ENCODE measurements at regions not wholly inside any gene's neighbourhood (a gene's known extent, or its start where the extent isn't known, plus 50 kb on each side); places are given as distances from the start of the nearest gene placed in this dataset.

DNA sequence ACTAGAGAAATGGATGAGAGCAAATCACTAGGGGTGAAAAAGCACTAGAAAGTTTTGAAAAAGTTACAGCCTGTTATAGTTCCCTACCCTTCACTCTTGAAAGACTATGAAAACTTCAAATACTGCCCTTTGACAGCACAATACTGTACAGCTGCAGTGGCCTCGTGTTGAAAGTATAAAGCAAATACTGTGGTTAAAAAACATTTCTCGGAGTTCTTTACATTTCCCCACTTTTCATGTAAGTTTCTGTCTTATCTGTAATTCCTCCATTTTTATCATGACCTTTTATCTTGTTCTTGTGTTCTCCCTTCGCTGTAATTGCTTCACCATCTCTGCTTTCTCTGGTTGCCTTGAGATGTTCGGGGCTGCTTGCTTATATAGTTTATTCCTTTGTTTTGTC lies 423.8 kb upstream of the CFAP20DC start:
- intact Hi-C loops (cut with DNase I): no loop called here
- Histone ChIP-seq H3K36me3 (no peaks in the 10 kb centered on the region), H3K27ac (replicated peaks in 1 of 4) (no peak overlapping the region), H3K9me3 (peaks cover 0 to 4% (median 0%) of the 10 kb centered on the region in 4 donors), H3K27me3 (no peaks in the 10 kb centered on the region), H3K4me3 (no peak overlapping the region), H3K4me1 (no peaks in the 10 kb centered on the region)
- no peak for DNase-seq (ENCODE audit: extremely low spot score)
- no peak for TF ChIP-seq POLR2A (IDR thresholded peaks at IDR 0.05; ENCODE audit: low read depth)
- TF ChIP-seq POLR2AphosphoS5 (IDR thresholded peaks at IDR 0.05): no peak
- no peak for TF ChIP-seq CTCF (IDR thresholded peaks at IDR 0.05)
- TF ChIP-seq EP300 (IDR thresholded peaks at IDR 0.05): no peak
- WGBS: 82% methylated on average over 4 of the region's 4 CpGs

GRCh38 chr3:59472541-59472940 lies 422.7 kb upstream of the CFAP20DC start:
- no peak overlapping the region for H3K4me3 ChIP-seq
- no peaks in the 10 kb centered on the region for H3K36me3 ChIP-seq
- no peaks in the 10 kb centered on the region for H3K4me1 ChIP-seq
- H3K9me3 ChIP-seq: peaks cover 0 to 4% (median 0%) of the 10 kb centered on the region in 4 donors
- no peak overlapping the region for H3K27ac ChIP-seq (replicated peaks in 1 of 4)
- TF ChIP-seq CTCF (IDR thresholded peaks at IDR 0.05) (no peak), POLR2AphosphoS5 (IDR thresholded peaks at IDR 0.05) (no peak), POLR2A (IDR thresholded peaks at IDR 0.05; ENCODE audit: low read depth) (no peak), EP300 (IDR thresholded peaks at IDR 0.05) (no peak)
- H3K27me3 ChIP-seq: no peaks in the 10 kb centered on the region
- WGBS: 95% methylated on average over 3 of the region's 3 CpGs
- intact Hi-C loops (cut with DNase I): no loop called here
- DNase-seq (ENCODE audit: extremely low spot score): no peak

DNA sequence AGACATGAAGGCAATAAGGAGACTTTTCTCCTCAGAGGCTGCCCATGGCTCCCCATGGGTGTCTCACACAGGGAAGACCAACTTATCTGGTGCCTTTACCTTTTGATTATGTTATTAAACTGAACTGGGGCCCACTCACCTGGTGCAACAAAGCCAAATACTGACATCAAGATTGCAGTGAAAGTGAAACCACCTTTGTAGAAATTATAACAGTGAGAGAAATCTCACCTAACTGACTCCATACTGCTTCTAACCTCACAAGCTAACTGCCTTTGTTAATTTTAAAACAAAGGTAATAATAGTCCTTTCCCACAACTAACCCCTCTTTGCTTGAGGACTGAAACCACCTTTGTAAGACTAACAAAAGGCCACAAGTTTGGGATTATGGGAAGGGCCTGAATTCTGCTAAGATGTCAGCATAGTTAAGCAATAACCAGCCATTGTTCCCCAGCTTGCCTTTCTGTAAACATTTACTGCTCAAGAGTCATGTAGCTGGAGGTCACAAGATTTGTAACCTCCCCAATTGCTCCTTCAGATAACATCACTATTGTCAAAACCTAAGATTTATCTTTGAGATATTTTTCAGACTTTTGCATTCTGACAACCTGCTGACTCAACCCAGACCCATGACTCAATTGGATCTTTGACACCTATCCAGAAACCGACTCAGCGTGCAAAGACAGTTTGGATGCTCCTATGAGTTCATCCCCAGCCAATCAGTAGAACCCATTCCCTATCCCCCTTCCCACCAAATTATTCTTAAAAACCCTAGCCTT lies 420.3 kb upstream of the CFAP20DC start:
- Histone ChIP-seq H3K27ac (replicated peaks in 1 of 4) (no peak overlapping the region), H3K4me1 (no peaks in the 10 kb centered on the region), H3K36me3 (no peaks in the 10 kb centered on the region), H3K27me3 (no peaks in the 10 kb centered on the region), H3K9me3 (peaks cover 0 to 4% (median 0%) of the 10 kb centered on the region in 4 donors), H3K4me3 (no peak overlapping the region)
- TF ChIP-seq CTCF (IDR thresholded peaks at IDR 0.05) (no peak), POLR2A (IDR thresholded peaks at IDR 0.05; ENCODE audit: low read depth) (no peak), POLR2AphosphoS5 (IDR thresholded peaks at IDR 0.05) (no peak), EP300 (IDR thresholded peaks at IDR 0.05) (no peak)
- intact Hi-C loops (cut with DNase I): no loop called here
- WGBS: 91% methylated on average over 2 of the region's 2 CpGs
- DNase-seq (ENCODE audit: extremely low spot score): no peak

DNA sequence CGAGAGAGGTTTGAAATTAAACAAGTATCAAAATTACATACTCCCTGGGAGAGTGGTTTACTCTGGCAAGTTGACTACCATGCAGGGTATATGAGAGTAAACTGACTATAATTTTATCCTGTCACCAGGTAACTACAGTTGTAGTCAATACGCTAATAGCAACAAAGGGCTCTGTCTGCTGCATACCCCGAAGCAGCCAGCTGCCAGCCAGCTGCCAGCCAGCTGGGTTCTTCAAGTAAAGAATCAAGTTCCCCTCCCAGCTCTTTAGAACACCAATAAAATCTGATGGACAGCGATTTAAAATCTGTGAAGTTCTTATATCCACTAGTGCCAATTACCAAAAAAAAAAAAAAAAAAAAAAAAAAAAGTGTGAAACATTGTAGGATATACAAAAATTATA lies 417.7 kb upstream of the CFAP20DC start:
- no peak for DNase-seq (ENCODE audit: extremely low spot score)
- TF ChIP-seq POLR2AphosphoS5 (IDR thresholded peaks at IDR 0.05) (no peak), POLR2A (IDR thresholded peaks at IDR 0.05; ENCODE audit: low read depth) (no peak), EP300 (IDR thresholded peaks at IDR 0.05) (no peak), CTCF (IDR thresholded peaks at IDR 0.05) (no peak)
- WGBS: 82% methylated on average over 4 of the region's 4 CpGs
- H3K27ac ChIP-seq (replicated peaks in 1 of 4): no peak overlapping the region
- peaks cover 0 to 4% (median 0%) of the 10 kb centered on the region in 4 donors for H3K9me3 ChIP-seq
- intact Hi-C loops (cut with DNase I): no loop called here
- no peaks in the 10 kb centered on the region for H3K4me1 ChIP-seq
- no peak overlapping the region for H3K4me3 ChIP-seq
- no peaks in the 10 kb centered on the region for H3K27me3 ChIP-seq
- H3K36me3 ChIP-seq: no peaks in the 10 kb centered on the region

DNA sequence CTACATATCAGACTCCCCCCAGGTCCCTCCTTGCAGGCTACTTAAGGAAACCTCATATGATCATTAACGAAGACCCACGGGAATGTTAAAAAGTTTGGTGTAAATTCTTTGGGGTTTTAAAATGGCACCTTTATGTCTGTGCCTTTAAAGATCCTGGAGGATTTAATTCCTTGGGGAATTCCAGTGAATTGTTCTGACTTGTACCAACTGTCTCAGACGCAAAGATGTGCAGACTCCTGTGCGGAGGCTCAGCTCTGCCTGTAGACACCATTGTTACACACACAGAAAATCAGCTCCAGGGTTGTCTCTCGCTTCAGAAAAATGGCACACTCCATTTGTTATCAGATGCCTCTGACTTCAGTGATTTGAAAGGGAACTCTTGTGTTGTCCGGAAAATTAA lies 414.4 kb upstream of the CFAP20DC start:
- Histone ChIP-seq H3K4me3 (no peak overlapping the region), H3K9me3 (no peaks in the 10 kb centered on the region), H3K4me1 (no peaks in the 10 kb centered on the region), H3K36me3 (no peaks in the 10 kb centered on the region), H3K27me3 (no peaks in the 10 kb centered on the region), H3K27ac (replicated peaks in 1 of 4) (no peak overlapping the region)
- no peak for DNase-seq (ENCODE audit: extremely low spot score)
- intact Hi-C loops (cut with DNase I): no loop called here
- 93% methylated on average over 6 of the region's 6 CpGs for WGBS
- TF ChIP-seq POLR2A (IDR thresholded peaks at IDR 0.05; ENCODE audit: low read depth): no peak
- no peak for TF ChIP-seq EP300 (IDR thresholded peaks at IDR 0.05)
- no peak for TF ChIP-seq POLR2AphosphoS5 (IDR thresholded peaks at IDR 0.05)
- TF ChIP-seq CTCF (IDR thresholded peaks at IDR 0.05): no peak
